ENCODE measurements at regions not wholly inside any gene's neighbourhood (a gene's known extent, or its start where the extent isn't known, plus 50 kb on each side); places are given as distances from the start of the nearest gene placed in this dataset.
"Not testable (repeated sequence)": the region's sequence is repeated elsewhere in the genome, so short reads cannot be mapped to it uniquely, and the experiment has no call there.

GRCh38 chr16:6856578-6856977 is 476.1 kb upstream of the RBFOX1 start:
- no peak for DNase-seq (ENCODE audit: low spot score)

- DNase-seq (ENCODE audit: low spot score) = peak; percentile 37
Observed at GRCh38 chr16:6853565-6853964, 479.1 kb upstream of the RBFOX1 start.

GRCh38 chr16:6852643-6853225 is 479.9 kb upstream of the RBFOX1 start:
- no peak for DNase-seq (ENCODE audit: low spot score)

GRCh38 chr16:6846452-6846851 is 486.2 kb upstream of the RBFOX1 start:
- no peak for DNase-seq (ENCODE audit: low spot score)

- DNase-seq (ENCODE audit: low spot score) = no peak
Observed at GRCh38 chr16:6841392-6841791, 491.3 kb upstream of the RBFOX1 start.

- DNase-seq (ENCODE audit: low spot score) = peak; percentile 27
Observed at GRCh38 chr16:6837722-6838121, 494.9 kb upstream of the RBFOX1 start.

GRCh38 chr16:6836766-6837165 is 495.9 kb upstream of the RBFOX1 start:
- peak; percentile 97 for DNase-seq (ENCODE audit: low spot score)

- DNase-seq (ENCODE audit: low spot score) = peak; percentile 79
Observed at GRCh38 chr16:6835941-6836340, 496.7 kb upstream of the RBFOX1 start.

GRCh38 chr16:6835516-6835915 is 497.1 kb upstream of the RBFOX1 start:
- peak; percentile 58 for DNase-seq (ENCODE audit: low spot score)

GRCh38 chr16:6828690-6829089 is 504.0 kb upstream of the RBFOX1 start:
- no peak for DNase-seq (ENCODE audit: low spot score)

- DNase-seq (ENCODE audit: low spot score) = peak; percentile 36
Observed at GRCh38 chr16:6827931-6828330, 504.7 kb upstream of the RBFOX1 start.

- DNase-seq (ENCODE audit: low spot score) = no peak
Observed at GRCh38 chr16:6827267-6827666, 505.4 kb upstream of the RBFOX1 start.

- DNase-seq (ENCODE audit: low spot score) = no peak
Observed at GRCh38 chr16:6822041-6822440, 510.6 kb upstream of the RBFOX1 start.

- DNase-seq (ENCODE audit: low spot score) = no peak
Observed at GRCh38 chr16:6804461-6804860, 528.2 kb upstream of the RBFOX1 start.

GRCh38 chr16:6803176-6803575 is 529.5 kb upstream of the RBFOX1 start:
- no peak for DNase-seq (ENCODE audit: low spot score)

- DNase-seq (ENCODE audit: low spot score) = no peak
Observed at GRCh38 chr16:6797223-6797622, 535.4 kb upstream of the RBFOX1 start.

GRCh38 chr16:6777624-6778023 is 555.0 kb upstream of the RBFOX1 start:
- DNase-seq (ENCODE audit: low spot score) = peak; percentile 2

- no peak for DNase-seq (ENCODE audit: low spot score)
Observed at GRCh38 chr16:6775712-6776111, 556.9 kb upstream of the RBFOX1 start.

- DNase-seq (ENCODE audit: low spot score) = no peak
Observed at GRCh38 chr16:6771956-6772355, 560.7 kb upstream of the RBFOX1 start.

- peak; percentile 16 for DNase-seq (ENCODE audit: low spot score)
Observed at GRCh38 chr16:6753553-6753952, 579.1 kb upstream of the RBFOX1 start.

GRCh38 chr16:6751191-6751590 is 581.5 kb upstream of the RBFOX1 start:
- no peak for DNase-seq (ENCODE audit: low spot score)

- no peak for DNase-seq (ENCODE audit: low spot score)
Observed at GRCh38 chr16:6749698-6750097, 582.9 kb upstream of the RBFOX1 start.

GRCh38 chr16:6736302-6736701 is 596.3 kb upstream of the RBFOX1 start:
- not testable (repeated sequence) for DNase-seq (ENCODE audit: low spot score)

GRCh38 chr16:6735631-6736030 is 597.0 kb upstream of the RBFOX1 start:
- no peak for DNase-seq (ENCODE audit: low spot score)

- DNase-seq (ENCODE audit: low spot score) = no peak
Observed at GRCh38 chr16:6732166-6732565, 600.5 kb upstream of the RBFOX1 start.

All from kidney tubule cell (primary cell).